Upper lobe of left lung (tissue), 6 donors: ENCODE measurements at regions not wholly inside any gene's neighbourhood (a gene's known extent, or its start where the extent isn't known, plus 50 kb on each side); places are given as distances from the start of the nearest gene placed in this dataset.

Experiments
- ATAC-seq, 2 donors: fragments of 200-7000 bp; cut with Tn5 transposase; one replicate each; pipeline ENCODE4 v1.9.1; 2022; ENCODE audit warnings: mild to moderate bottlenecking in 2 of 2, moderate library complexity in 2 of 2; ENCODE audit not compliant: low FRiP score in 2 of 2
- DNase-seq, 2 donors: peaks; one replicate each; pipeline ENCODE4 v3.0.0-alpha.2; 2019 to 2020
- H3K27ac ChIP-seq, 4 donors: fragments of 200-600 bp; sonication (generic); one replicate each; pipeline ENCODE4 v1.5.1; 2016 to 2019
- H3K27me3 ChIP-seq, 4 donors: fragments of 200-600 bp; sonication (generic); one replicate each; pipeline ENCODE4 v1.5.1; 2017 to 2019
- H3K36me3 ChIP-seq, 4 donors: fragments of 200-600 bp; sonication (generic); one replicate each; pipeline ENCODE4 v1.5.1; 2016 to 2019
- H3K4me1 ChIP-seq, 4 donors: fragments of 200-600 bp; sonication (generic); one replicate each; pipeline ENCODE4 v1.5.1; 2018 to 2019
- H3K4me3 ChIP-seq, 4 donors: fragments of 200-600 bp; sonication (generic); one replicate each; pipeline ENCODE4 v1.5.1; 2017 to 2019; ENCODE audit warnings: mild to moderate bottlenecking in 2 of 4, moderate library complexity in 1 of 4
- H3K9me3 ChIP-seq, 4 donors: fragments of 200-600 bp; sonication (generic); one replicate each; pipeline ENCODE4 v1.5.1; 2018 to 2019
- EP300 ChIP-seq, 4 donors: sonication (generic); formaldehyde crosslinking; IDR thresholded peaks; one replicate each; pipeline ENCODE4 v1.5.1; 2017; ENCODE audit warnings: antibody characterized with exemption in 4 of 4, control low read depth in 2 of 4
- POLR2A ChIP-seq, 4 donors: fragments of 450-650 bp; IDR thresholded peaks; one replicate each; pipeline ENCODE4 v1.5.1; 2016 to 2017; ENCODE audit warnings: antibody characterized with exemption in 4 of 4, mild to moderate bottlenecking in 2 of 4
- POLR2AphosphoS5 ChIP-seq, 2 donors: sonication (generic); formaldehyde crosslinking; IDR thresholded peaks; one replicate each; pipeline ENCODE4 v1.5.1; 2017; ENCODE audit warnings: antibody characterized with exemption in 2 of 2
- WGBS, 2 donors: methylation state at CpG; one replicate each; pipeline ENCODE4 v1.1.5; 2017 to 2018; 5-methylcytosine and 5-hydroxymethylcytosine counted together
- TF ChIP-seq, protein P1 (sequence below), 6 experiments: fragments of 450-650 bp in 4 of 6; fragments of 200-600 bp in 2 of 6; sonication (generic) in 2 of 6; IDR thresholded peaks; one replicate each; pipeline ENCODE4 v1.5.1; 2016 to 2019; ENCODE audit warnings: antibody characterized with exemption in 6 of 6
- donor health status: DM: no; HTN: no; CAD: no; lungs with moderate emphysema.
- donor health status: DM: no; HTN: yes; CAD: no; lungs with severe emphysema.

DNA sequence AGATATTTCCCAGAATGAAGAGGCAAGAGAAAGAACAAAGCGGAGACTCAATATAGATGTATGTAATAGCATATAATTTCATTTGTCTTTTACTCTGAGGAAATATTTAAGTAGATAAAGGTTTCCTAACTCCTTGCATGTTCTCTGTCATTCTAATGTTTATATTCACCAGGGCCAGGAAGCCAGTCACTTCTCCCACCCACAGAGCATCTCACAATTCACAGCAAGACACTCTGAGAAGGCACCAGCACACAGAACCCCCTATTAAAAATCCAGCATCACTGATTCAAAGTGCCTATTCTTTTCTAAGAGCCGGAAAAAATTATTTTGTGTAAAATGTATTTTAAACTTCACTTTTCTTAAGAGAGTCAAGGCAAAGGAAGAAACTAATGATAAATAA is 927.1 kb downstream of the C4orf33 start:
- Histone ChIP-seq H3K27me3 (no peaks in the 10 kb centered on the region), H3K4me3 (no peak overlapping the region), H3K36me3 (no peaks in the 10 kb centered on the region), H3K27ac (no peak overlapping the region), H3K4me1 (no peaks in the 10 kb centered on the region), H3K9me3 (no peaks in the 10 kb centered on the region)
- DNase-seq (no peak), ATAC-seq (no peak)
- TF ChIP-seq POLR2A (IDR thresholded peaks at IDR 0.05) (no peak), EP300 (IDR thresholded peaks at IDR 0.05) (no peak), POLR2AphosphoS5 (IDR thresholded peaks at IDR 0.05) (no peak)
- TF ChIP-seq, protein P1, sequence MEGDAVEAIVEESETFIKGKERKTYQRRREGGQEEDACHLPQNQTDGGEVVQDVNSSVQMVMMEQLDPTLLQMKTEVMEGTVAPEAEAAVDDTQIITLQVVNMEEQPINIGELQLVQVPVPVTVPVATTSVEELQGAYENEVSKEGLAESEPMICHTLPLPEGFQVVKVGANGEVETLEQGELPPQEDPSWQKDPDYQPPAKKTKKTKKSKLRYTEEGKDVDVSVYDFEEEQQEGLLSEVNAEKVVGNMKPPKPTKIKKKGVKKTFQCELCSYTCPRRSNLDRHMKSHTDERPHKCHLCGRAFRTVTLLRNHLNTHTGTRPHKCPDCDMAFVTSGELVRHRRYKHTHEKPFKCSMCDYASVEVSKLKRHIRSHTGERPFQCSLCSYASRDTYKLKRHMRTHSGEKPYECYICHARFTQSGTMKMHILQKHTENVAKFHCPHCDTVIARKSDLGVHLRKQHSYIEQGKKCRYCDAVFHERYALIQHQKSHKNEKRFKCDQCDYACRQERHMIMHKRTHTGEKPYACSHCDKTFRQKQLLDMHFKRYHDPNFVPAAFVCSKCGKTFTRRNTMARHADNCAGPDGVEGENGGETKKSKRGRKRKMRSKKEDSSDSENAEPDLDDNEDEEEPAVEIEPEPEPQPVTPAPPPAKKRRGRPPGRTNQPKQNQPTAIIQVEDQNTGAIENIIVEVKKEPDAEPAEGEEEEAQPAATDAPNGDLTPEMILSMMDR (IDR thresholded peaks at IDR 0.05), result no peak
- WGBS, 2 donors, result 89 to 91% methylated on average over 2 of the region's 2 CpGs

DNA sequence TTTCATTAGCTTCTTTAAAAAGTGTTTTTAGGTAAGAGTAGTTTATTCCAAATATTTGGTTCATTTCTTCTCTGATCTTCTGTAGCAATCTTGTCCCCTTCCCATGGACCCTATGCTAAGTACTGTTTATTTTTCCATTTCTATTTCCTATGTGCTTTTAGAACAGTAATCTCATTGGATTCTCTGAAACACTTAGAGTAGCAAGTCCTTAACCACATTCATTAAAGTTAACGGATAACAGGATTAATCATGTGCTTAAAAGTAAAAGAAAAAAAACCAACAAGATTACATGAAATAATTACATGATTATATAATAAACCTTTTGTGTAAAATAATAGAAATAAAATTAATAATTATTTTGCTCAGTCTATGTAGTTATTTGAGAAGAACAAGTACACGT is 929.7 kb downstream of the C4orf33 start:
- ATAC-seq (no peak), DNase-seq (no peak)
- Histone ChIP-seq H3K4me1 (no peaks in the 10 kb centered on the region), H3K36me3 (no peaks in the 10 kb centered on the region), H3K4me3 (no peak overlapping the region), H3K27me3 (no peaks in the 10 kb centered on the region), H3K9me3 (no peaks in the 10 kb centered on the region), H3K27ac (no peak overlapping the region)
- TF ChIP-seq, protein P1 (IDR thresholded peaks at IDR 0.05), result no peak
- TF ChIP-seq POLR2AphosphoS5 (IDR thresholded peaks at IDR 0.05), result no peak
- no peak for TF ChIP-seq POLR2A (IDR thresholded peaks at IDR 0.05)
- no peak for TF ChIP-seq EP300 (IDR thresholded peaks at IDR 0.05)
- 85 to 89% methylated on average over 2 of the region's 2 CpGs for WGBS, 2 donors

DNA sequence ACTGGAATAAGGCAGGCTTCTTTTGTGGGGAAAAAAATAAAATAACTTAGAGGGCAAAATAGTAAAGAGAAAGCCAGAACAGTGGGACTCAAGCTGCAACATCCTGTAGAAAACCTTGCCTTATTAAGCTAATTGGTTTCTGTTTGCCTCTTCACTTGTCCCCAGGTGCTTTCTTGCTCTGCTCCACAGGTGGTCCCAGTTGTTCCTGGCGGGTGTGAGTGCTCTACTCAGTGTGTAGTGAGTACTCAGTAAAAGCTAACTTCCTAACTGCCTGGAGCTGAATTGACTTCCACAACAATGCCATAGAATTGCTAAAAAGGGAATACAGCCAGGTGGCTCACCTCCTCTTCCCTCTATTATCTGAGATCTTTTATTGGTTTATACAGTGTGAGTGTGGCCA is 930.2 kb downstream of the C4orf33 start:
- Histone ChIP-seq H3K36me3 (no peaks in the 10 kb centered on the region), H3K9me3 (no peaks in the 10 kb centered on the region), H3K4me1 (no peaks in the 10 kb centered on the region), H3K27ac (no peak overlapping the region), H3K27me3 (no peaks in the 10 kb centered on the region), H3K4me3 (no peak overlapping the region)
- ATAC-seq (no peak), DNase-seq (no peak)
- WGBS, 2 donors, result 65 to 67% methylated on average over 1 of the region's 1 CpG
- TF ChIP-seq, protein P1 (IDR thresholded peaks at IDR 0.05), result no peak
- TF ChIP-seq POLR2A (IDR thresholded peaks at IDR 0.05) (no peak), EP300 (IDR thresholded peaks at IDR 0.05) (no peak), POLR2AphosphoS5 (IDR thresholded peaks at IDR 0.05) (no peak)

DNA sequence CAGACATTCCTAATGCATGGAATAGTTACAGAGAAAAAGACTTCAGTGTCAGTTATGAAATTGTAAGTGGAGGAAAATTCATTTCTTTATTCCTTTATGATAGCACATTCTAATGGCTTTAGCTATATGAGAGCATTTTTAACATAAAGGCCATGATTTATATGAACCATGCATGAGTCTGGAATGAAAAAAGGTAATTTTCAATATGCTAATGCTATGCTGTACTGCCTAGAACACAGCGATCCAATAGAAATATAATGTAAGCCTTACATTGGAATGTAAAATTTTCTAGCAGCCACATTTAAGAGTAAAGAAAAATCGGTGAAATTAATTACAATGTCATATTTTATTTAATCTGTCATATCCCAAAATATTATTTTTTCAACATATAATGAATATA is 932.0 kb downstream of the C4orf33 start:
- no peak for DNase-seq
- no peak for TF ChIP-seq POLR2AphosphoS5 (IDR thresholded peaks at IDR 0.05)
- TF ChIP-seq EP300 (IDR thresholded peaks at IDR 0.05), result no peak
- no peak for TF ChIP-seq POLR2A (IDR thresholded peaks at IDR 0.05)
- TF ChIP-seq, protein P1 (IDR thresholded peaks at IDR 0.05), result no peak
- H3K27ac ChIP-seq, result no peak overlapping the region
- H3K36me3 ChIP-seq, result no peaks in the 10 kb centered on the region
- no peaks in the 10 kb centered on the region for H3K9me3 ChIP-seq
- H3K27me3 ChIP-seq, result no peaks in the 10 kb centered on the region
- H3K4me1 ChIP-seq, result no peaks in the 10 kb centered on the region
- ATAC-seq, result no peak
- WGBS, 2 donors, result 84 to 94% methylated on average over 2 of the region's 2 CpGs
- H3K4me3 ChIP-seq, result no peak overlapping the region

DNA sequence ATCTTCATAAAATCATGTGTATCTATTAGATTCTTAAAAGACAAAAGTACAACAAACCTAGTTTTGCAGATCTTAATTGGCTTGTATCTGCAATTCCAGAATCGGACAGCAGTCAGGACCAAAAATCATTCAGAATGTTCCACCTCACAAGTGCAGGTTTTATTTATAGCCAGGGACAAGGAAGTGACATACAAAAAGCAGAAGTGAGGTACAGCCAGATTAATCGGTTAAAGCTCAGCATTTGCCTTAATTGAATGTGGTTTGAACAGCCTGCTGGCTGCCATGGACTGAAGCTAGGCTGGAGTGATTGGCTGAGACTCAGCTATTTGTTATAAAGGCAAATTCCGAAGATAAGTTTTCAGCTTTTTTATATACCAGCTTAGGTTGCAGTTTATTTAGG is 932.6 kb downstream of the C4orf33 start:
- Histone ChIP-seq H3K27ac (no peak overlapping the region), H3K4me3 (no peak overlapping the region), H3K4me1 (no peaks in the 10 kb centered on the region), H3K36me3 (no peaks in the 10 kb centered on the region), H3K27me3 (no peaks in the 10 kb centered on the region), H3K9me3 (no peaks in the 10 kb centered on the region)
- ATAC-seq, result no peak
- 45 to 46% methylated on average over 3 of the region's 3 CpGs for WGBS, 2 donors
- DNase-seq, result no peak
- TF ChIP-seq EP300 (IDR thresholded peaks at IDR 0.05) (no peak), POLR2A (IDR thresholded peaks at IDR 0.05) (no peak), POLR2AphosphoS5 (IDR thresholded peaks at IDR 0.05) (no peak)
- TF ChIP-seq, protein P1 (IDR thresholded peaks at IDR 0.05), result no peak
